ENCODE measurements at regions not wholly inside any gene's neighbourhood (a gene's known extent, or its start where the extent isn't known, plus 50 kb on each side); places are given as distances from the start of the nearest gene placed in this dataset.
"Not testable (repeated sequence)": the region's sequence is repeated elsewhere in the genome, so short reads cannot be mapped to it uniquely, and the experiment has no call there.

DNA sequence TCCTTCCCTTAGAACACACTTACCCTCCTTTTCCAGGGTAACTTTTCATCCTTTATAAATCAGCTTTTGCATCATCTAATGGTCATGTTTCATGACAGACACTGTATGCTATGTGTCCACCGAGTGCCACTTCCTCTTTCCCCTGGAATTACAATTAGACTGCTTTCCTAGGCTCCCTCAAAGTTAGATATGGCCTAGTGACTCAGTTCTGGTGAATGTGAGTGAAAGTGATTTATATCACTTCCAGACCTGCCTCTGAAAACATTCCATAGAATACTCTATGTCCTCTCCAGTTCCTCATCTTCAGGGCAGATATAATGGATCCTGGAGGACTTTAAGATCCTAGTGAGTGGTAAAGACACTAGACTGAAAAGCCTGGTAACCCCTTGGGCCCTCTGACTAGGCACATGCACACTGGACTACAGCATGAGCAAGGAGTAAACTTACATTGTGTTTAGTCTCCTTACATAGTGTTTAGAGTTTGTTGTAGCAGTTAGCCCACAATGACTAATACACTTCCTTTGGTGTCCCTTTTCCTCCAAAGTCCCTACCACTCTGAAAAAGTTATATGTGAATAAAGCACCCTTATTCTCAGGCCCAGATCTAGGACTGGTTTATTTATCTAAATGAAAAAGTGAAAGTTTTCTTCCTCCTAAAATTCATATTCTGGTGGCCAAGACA lies 59.3 kb downstream of the GPR88 start:
- no peak for DNase-seq (ENCODE audit: extremely low read depth in 1 of 11, low read depth in 9 of 11, low spot score in 4 of 11)

DNA sequence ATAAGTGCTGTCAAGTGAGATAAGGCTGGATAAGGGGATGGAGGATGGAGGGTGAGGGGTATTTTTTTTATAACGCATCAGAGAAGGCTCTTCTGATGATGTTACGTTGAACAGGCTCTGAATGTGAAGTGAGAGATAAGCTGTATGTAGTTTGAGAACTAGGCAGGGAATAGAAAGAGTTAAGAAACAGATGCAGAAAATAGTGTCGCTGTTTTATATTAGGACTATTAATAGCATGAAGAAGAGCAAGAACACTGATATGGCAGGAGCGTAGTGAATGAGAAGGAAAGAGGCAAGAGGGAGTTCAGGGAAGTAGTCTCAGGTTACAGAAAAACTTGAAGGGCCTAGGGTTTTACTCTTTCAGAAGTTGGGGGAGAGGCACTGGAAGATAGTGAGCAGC lies 59.8 kb downstream of the GPR88 start:
- DNase-seq (ENCODE audit: extremely low read depth in 1 of 11, low read depth in 9 of 11, low spot score in 4 of 11) = no peak

DNA sequence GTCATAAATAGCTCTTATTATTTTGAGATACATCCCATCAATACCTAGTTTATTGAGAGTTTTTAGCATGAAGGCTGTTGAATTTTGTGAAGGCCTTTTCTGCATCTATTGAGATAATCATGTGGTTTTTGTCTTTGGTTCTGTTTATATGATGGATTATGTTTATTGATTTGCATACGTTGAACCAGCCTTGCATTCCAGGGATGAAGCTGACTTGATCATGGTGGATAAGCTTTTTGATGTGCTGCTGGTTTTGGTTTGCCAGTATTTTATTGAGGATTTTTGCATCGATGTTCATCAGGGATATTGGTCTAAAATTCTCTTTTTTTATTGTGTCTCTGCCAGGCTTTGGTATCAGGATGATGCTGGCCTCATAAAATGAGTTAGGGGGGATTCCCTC lies 62.4 kb downstream of the GPR88 start:
- not testable (repeated sequence) for DNase-seq (ENCODE audit: extremely low read depth in 1 of 11, low read depth in 9 of 11, low spot score in 4 of 11)

DNA sequence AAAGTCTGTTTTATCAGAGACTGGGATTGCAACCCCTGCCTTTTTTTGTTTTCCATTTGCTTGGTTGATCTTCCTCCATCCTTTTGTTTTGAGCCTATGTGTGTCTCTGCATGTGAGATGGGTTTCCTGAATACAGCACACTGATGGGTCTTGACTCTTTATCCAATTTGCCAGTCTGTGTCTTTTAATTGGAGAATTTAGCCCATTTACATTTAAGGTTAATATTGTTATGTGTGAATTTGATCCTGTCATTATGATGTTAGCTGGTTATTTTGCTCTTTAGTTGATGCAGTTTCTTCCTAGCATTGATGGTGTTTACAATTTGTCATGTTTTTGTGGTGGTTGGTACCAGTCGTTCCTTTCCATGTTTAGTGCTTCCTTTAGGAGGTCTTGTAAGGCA lies 64.1 kb downstream of the GPR88 start:
- not testable (repeated sequence) for DNase-seq (ENCODE audit: extremely low read depth in 1 of 11, low read depth in 9 of 11, low spot score in 4 of 11)

DNA sequence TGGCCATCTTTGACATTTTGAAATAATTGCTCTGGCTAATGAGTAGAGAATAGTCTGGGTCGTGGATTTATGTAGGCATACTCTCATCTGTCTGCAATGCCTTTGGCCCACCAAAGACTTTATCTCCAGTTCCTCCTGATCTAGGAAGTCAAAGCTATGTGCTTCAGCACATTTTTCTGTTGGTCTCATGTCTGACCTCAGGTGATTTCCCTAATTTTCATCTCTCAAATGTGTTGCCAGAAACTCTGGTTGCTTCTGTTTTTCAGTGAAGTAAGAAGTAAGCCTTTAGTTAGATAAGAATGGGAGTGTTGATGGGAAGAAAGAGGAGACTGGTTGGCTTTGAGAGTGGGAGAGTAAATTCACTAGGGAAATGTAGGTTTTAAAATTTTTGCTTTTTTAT lies 66.4 kb downstream of the GPR88 start:
- no peak for DNase-seq (ENCODE audit: extremely low read depth in 1 of 11, low read depth in 9 of 11, low spot score in 4 of 11)

DNA sequence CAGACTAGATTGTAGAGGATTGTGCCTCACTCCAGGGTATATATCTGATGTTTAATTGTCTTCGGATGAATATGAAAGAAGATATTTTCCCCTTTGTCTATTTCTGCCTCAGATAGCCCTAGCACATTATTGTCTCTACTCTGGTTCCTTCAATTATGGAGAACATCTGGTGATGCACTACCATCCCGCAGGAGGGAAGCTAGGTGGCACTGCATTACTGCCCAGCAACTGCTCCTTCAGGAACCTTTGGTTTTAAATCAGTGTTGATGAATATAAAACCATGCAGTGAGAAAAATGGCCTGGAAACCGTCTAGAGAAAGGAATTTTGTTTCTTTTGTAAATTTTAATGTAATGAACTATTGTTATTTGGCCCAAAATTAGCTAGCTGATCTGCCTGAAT lies 68.5 kb downstream of the GPR88 start:
- peak in 6 of 11 donors; percentile 19 to 49 (median 40) for DNase-seq (ENCODE audit: extremely low read depth in 1 of 11, low read depth in 9 of 11, low spot score in 4 of 11)

DNA sequence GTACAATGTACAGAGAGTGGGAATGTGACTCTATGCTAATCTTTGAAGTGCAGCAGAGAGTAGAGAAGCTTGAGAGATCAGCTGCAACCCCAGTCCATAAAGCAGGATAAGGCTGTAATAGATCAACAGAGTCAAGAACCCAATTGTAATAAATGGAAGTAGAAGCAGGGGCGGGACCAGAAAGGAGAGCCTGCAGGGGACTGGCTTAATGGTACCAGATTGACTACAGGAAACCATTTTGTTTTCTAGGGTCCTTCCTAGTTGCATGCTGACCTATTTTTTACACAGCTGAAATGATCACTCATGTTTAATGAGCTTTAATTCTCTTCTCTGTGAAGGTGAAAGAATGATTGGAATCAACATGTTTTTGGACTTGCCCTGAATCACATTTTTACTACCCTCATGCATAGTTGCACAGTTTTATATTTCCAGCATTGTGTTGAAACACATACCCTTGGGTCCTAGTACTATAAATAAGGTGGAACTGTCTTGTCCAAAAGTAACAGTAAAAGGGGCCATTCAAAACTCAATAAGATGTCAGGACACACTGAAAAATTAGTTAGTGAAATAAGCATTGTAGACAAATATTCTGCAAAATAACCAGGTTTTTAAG lies 69.8 kb downstream of the GPR88 start:
- no peak for DNase-seq (ENCODE audit: extremely low read depth in 1 of 11, low read depth in 9 of 11, low spot score in 4 of 11)

DNA sequence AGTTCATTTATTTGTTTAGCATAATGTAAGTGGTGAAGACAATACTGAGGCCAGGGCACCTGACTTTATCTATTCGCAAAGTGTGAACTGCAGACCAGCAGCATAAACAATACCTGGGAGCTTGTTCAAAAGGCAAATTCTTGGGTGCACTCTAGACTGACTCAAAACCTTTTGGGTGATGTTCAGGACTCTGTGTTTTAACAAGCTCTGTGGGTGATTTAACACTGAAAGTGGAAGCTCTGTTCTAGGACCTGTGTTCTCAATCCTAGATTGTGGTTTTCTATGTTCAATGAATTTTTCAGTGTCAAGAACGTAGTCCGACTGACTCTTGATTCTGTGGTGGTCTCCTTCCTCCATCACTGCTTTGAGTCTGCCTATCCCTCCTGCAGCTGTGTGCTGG lies 71.9 kb downstream of the GPR88 start:
- no peak for DNase-seq (ENCODE audit: extremely low read depth in 1 of 11, low read depth in 9 of 11, low spot score in 4 of 11)

DNA sequence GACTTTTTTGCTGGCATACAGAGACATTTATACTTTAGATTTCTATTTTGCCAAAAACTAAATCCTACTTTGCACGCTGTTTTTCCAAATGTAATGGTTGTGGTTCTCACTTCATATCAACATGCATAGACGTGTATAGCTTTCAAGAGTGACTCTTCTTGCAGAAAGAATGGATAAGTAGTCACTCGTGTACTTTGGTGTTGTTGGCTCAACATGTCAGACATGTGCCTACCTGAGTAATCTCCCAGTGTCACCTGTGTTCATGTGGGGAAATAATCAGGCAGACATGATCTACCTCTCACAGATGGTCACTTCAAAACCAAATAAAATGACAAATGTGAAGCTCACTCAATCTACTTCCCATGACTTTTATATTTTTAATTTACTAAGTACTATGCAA lies 73.1 kb downstream of the GPR88 start:
- DNase-seq (ENCODE audit: extremely low read depth in 1 of 11, low read depth in 9 of 11, low spot score in 4 of 11) = no peak

DNA sequence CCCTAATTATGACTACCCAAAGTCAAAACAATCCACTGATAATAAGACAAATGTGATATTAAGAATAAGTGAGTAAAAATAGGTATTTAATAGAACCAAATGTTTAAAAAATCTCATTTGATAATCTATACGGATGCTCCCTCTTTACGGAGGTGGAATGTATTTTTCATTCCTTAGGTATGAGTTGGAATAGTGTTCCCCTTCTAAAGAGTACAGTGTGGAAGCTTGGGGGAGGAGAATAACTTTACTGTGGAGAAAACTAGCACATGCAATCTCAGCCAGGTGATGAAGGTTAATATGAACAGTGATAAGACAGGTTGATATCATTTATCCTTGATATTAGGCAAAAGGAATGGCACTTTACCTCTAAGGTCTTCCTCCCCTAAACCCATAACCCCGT lies 74.6 kb downstream of the GPR88 start:
- DNase-seq (ENCODE audit: extremely low read depth in 1 of 11, low read depth in 9 of 11, low spot score in 4 of 11) = no peak

DNA sequence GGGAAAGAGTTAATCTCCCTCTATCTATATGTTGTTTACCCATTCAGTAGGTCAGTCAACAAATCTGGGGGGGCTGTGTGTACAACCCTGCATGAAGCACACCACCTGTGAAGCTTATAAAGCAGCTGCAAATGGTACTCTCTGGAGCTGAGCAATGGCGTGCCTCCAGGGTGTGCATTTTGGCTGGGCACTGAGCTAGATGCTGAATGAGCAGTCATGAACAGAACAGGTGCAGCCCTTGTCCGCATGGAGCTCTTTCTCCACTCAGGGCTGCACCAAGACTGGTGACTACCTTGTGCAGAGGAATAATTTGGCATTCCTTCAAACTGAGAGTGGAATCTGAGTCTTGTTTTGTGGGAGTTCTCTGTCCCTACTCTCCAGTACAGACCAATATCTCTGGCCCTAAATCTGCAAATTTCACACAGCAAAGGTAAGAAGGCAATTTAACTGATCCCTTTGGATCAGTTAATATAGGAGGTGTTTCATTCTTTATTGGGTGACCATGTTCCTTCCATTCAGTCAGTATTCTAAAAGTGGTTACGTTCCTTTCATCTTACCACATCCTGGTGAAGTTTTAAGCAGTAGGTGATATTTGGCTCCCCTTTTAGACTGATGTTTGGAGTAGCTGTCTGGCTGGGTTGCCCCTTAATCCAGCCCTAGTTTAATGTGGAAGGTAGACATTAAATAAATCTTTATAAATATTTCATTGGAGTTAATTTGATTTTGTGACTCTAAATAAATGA lies 76.0 kb downstream of the GPR88 start:
- no peak for DNase-seq (ENCODE audit: extremely low read depth in 1 of 11, low read depth in 9 of 11, low spot score in 4 of 11)

DNA sequence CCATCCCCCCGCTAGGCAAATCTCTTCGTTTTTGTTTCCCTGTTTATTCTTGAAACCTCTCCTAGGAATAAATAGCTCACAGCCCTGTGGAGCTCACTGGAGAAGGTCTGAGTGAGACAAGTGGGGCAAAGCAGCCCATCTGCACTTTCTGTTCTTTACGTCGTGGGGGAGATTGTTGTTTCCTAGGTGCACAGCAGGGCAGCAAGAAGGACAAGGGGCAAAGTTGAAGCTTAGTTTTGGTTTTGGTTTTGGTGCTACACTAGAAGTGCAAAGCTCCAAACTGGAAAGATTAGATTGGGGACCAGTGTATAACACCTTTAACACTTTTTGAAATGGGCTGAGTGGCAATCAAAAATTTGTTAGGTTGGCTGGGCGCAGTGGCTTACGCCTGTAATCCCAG lies 76.6 kb downstream of the GPR88 start:
- DNase-seq (ENCODE audit: extremely low read depth in 1 of 11, low read depth in 9 of 11, low spot score in 4 of 11) = no peak

DNA sequence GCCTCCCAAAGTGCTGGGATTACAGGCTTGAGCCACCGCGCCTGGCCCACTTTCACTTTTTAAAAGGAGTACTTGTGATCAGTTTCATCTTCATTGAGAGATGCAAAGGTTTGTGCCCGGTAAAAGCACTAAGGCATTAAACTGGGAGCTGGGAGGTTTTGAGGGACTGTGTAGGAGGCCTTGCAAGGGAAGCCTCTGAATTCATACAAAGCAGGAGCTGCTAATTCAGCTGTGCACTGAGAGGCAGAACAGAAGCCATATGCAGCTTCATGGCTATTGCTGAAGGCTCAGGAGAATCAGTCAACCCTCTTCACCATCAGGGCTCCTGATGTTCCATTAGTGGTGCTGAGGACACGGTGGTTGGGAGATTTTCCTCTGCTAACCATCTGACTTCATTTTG lies 77.7 kb downstream of the GPR88 start:
- DNase-seq (ENCODE audit: extremely low read depth in 1 of 11, low read depth in 9 of 11, low spot score in 4 of 11) = no peak

DNA sequence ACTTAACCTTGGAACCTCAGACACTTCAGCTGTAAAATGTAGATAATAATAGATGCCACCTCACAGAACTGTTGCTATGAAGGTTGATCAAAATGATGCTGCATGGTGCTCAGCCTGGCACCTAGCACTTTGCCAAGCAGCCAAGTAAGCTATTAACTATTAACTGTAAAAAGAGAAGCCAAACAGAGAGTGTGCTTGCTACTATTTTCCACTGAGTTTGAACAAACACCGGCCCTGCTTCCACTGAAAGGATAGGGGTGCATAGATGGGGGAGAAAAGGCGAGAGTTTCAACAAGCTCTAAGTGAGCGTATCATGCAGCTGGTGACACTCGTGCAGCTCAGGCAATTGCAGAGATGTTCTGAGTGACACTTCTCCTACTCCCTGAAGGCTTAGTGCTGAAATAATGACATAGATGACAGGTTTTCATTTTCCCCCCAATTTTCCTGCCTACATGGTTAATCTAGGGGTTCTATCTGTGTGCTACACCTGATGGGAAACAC lies 78.2 kb downstream of the GPR88 start:
- no peak for DNase-seq (ENCODE audit: extremely low read depth in 1 of 11, low read depth in 9 of 11, low spot score in 4 of 11)

DNA sequence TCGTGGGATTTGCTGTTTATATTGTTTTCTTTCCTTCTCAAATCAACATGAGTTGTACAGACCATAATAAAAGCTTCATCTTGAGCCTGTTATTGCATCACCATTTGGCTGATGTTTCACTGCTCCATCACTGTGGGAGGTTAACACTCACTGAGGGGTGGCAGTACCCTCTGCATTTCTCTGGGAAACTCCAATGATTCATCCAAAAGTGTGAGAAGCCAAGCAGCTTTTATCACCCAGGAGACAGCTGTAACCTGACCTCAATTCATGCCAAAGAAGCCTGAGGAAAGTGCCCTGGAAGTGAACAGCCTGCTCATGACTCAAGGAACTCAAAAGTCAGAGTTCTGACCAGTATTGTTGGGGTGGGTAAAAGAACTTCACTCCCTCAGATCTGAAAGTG lies 84.1 kb downstream of the GPR88 start:
- peak in 5 of 11 donors; percentile 22 to 56 (median 43) for DNase-seq (ENCODE audit: extremely low read depth in 1 of 11, low read depth in 9 of 11, low spot score in 4 of 11)

DNA sequence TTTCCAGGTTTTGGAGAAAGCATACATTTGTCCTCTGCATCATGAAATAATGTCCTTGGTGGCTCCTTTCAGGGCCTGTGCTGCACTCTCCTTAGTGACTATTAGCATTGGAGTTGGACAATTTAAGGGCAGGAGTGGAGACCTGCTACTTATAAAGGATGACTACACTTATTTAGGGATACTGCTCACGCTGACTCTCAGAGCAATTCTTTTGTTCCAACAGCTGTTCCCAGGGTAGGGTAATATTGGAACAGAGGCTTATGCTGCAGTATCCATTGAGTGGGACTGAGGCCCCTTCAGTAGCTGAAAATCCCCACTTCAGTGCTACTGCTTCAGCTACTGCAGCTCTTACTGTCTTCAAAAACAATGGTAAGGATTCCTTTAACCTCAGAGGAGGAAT lies 84.6 kb downstream of the GPR88 start:
- no peak for DNase-seq (ENCODE audit: extremely low read depth in 1 of 11, low read depth in 9 of 11, low spot score in 4 of 11)

DNA sequence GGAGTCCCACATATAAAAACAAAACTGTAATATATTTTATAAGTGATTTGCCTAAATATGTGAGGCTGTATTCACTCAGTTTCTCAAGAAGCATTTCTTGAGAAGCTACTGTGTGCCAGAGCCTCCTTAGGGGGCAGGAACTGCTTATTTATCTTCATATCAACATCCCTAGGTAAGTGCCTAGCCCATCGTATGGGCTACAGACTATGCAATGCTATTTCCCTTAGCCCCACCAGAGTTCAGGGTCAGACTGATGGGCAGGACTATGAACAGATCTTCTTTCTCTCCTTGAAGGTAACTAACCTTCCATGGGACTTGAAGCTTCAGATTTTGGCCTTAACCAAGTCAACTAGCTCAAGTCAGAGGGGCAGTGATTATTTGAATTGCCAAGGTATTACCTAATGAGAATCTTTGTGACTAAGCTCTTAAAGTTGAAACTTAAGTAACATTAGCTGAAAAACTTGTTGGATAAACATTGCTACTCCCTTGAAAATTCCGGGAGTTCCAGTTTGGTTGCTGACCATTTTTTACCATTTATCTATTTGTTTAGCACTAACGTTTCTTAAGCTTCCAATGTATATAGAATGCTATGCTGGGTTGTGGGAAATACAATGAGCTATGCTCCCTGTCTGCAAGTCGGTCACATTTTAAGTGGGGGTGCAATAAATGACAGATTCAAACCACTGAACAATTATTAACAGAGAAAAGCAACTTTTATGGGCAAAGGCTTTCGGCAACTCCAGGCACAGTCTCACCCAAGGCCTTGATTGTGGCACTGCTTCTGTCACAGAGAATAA lies 85.2 kb downstream of the GPR88 start:
- DNase-seq (ENCODE audit: extremely low read depth in 1 of 11, low read depth in 9 of 11, low spot score in 4 of 11) = no peak

DNA sequence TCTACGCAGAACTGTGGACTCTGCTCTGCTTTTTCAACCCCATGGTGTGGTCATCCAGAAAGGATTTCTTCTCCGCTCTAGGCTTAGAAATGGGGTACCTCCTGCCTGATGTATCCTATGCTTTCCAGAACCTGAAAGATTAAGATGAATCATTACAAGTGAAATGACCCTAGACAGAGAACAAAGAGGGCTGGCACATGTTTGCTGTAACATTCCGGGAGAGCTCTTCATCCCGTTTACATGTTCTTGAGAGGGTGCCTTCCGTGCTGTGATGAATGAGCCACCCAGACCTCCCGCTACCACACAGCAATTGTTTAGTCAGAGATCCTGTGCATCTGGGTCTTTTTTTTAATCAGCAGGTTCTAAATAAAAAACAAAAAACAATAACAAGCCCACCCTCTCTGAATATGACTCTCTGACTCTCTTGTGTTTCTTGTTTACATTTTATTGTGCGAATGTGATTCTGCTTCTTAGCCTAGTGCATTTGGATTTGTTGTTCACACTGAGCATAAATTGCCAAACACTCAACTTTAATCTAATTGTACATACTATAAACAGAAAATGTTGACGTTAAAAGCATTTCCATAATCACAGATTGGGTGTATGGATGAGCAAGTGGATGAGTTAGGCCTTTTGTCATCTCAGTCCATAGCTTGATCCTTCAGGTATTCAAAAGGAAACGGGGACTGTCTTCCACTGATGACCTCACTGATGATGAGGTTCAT lies 87.1 kb downstream of the GPR88 start:
- no peak for DNase-seq (ENCODE audit: extremely low read depth in 1 of 11, low read depth in 9 of 11, low spot score in 4 of 11)

DNA sequence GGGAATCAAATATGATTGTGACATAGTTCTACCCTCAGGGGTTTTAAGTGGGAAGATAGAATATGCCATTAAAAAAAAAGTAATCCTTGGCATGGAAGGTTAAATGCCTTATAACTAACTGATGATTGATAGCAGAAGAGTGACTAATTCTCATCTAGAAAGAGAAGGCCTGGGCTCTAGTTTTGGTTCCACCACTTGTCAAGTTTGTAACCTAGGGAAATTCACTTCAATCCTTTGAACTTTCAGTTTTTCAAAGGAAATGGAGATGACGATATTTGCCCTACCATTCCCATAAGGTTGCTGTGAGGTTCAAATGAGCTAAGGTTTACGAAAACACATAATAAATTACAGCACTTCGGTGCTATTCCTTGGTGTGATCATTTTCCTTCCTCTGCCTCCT lies 88.5 kb downstream of the GPR88 start:
- no peak for DNase-seq (ENCODE audit: extremely low read depth in 1 of 11, low read depth in 9 of 11, low spot score in 4 of 11)
